Mammary epithelial cell (primary cell): ENCODE measurements at regions not wholly inside any gene's neighbourhood (a gene's known extent, or its start where the extent isn't known, plus 50 kb on each side); places are given as distances from the start of the nearest gene placed in this dataset.

Experiments
- EZH2 ChIP-seq: IDR thresholded peaks from 2 replicates; pipeline ENCODE4 v1.6.1; 2012; ENCODE audit warnings: low read length, inconsistent platforms, borderline replicate concordance
- TF ChIP-seq, protein P1 (sequence below), 2 donors: IDR thresholded peaks in 1 of 2; conservative IDR thresholded peaks in 1 of 2; 2 replicates each; pipeline ENCODE4 v1.5.1; 2011 to 2012; ENCODE audit warnings: inconsistent platforms in 2 of 2, low read length in 2 of 2, mild to moderate bottlenecking in 2 of 2, control low read depth in 1 of 2, low read depth in 1 of 2; ENCODE audit not compliant: insufficient read depth in 1 of 2; ENCODE audit errors: extremely low read depth in 1 of 2

DNA sequence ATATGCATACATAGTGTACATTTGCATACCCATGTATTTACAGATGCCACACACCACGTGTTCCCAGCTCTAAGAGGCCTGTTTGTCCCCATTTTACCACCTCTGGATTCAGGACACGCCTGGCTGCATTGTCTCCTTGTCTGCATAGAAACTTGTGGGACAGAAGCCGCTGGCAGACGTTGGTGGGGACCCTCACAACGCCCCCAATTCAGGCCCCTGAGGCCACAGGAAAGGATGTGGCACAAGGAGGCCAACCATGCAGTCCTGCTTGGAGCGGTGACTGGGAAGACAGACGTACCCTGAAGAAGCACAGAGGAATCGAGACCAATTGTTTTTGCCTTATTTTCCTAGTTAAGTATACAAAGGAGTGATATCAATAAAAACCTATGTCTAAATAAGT, 96.1 kb downstream of the ANKRD10 start:
- TF ChIP-seq, protein P1, sequence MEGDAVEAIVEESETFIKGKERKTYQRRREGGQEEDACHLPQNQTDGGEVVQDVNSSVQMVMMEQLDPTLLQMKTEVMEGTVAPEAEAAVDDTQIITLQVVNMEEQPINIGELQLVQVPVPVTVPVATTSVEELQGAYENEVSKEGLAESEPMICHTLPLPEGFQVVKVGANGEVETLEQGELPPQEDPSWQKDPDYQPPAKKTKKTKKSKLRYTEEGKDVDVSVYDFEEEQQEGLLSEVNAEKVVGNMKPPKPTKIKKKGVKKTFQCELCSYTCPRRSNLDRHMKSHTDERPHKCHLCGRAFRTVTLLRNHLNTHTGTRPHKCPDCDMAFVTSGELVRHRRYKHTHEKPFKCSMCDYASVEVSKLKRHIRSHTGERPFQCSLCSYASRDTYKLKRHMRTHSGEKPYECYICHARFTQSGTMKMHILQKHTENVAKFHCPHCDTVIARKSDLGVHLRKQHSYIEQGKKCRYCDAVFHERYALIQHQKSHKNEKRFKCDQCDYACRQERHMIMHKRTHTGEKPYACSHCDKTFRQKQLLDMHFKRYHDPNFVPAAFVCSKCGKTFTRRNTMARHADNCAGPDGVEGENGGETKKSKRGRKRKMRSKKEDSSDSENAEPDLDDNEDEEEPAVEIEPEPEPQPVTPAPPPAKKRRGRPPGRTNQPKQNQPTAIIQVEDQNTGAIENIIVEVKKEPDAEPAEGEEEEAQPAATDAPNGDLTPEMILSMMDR (conservative IDR thresholded peaks at IDR 0.05 in 1 of 2, IDR thresholded peaks at IDR 0.05 in 1 of 2; ENCODE audit: extremely low read depth in 1 of 2, insufficient read depth in 1 of 2, low read depth in 1 of 2, low read length in 2 of 2): no peak
- no peak for TF ChIP-seq EZH2
